GM23338 (cell line): ENCODE measurements at regions not wholly inside any gene's neighbourhood (a gene's known extent, or its start where the extent isn't known, plus 50 kb on each side); places are given as distances from the start of the nearest gene placed in this dataset.

ENCODE experiments used
- CREB1 ChIP-seq: fragments of 250-450 bp; sonication (Bioruptor Pico); IDR thresholded peaks from 2 replicates; pipeline ENCODE4 v1.5.0; 2020; ENCODE audit warnings: low read depth, mild to moderate bottlenecking, moderate library complexity
- CTCF ChIP-seq, 2 experiments: fragments of 200-600 bp in 1 of 2; sonication (generic) in 1 of 2; conservative IDR thresholded peaks; 2 replicates each; pipeline versions ENCODE4 v1.5.1 to v1.6.1; 2016 to 2017; ENCODE audit warnings: antibody characterized with exemption in 2 of 2, low read depth in 2 of 2, mild to moderate bottlenecking in 2 of 2, moderate library complexity in 1 of 2
- EZH2 ChIP-seq: fragments of 200-600 bp; sonication (generic); IDR thresholded peaks from one replicate; pipeline ENCODE4 v1.8.0; 2017; ENCODE audit warnings: antibody characterized with exemption, mild to moderate bottlenecking, low read depth; ENCODE audit not compliant: unreplicated experiment
- EZH2phosphoT487 ChIP-seq: fragments of 200-600 bp; sonication (generic); IDR thresholded peaks from one replicate; pipeline ENCODE4 v1.8.1; 2018; ENCODE audit warnings: antibody characterized with exemption; ENCODE audit not compliant: unreplicated experiment
- NANOG ChIP-seq: IDR thresholded peaks from 2 replicates; pipeline ENCODE4 v1.6.1; 2016; ENCODE audit warnings: antibody characterized with exemption, borderline replicate concordance
- POLR2AphosphoS5 ChIP-seq: IDR thresholded peaks from 2 replicates; pipeline ENCODE4 v1.6.1; 2016; ENCODE audit warnings: antibody characterized with exemption, low read depth
- REST ChIP-seq: IDR thresholded peaks from one replicate; pipeline ENCODE4 v1.6.1; 2018; ENCODE audit warnings: antibody characterized with exemption; ENCODE audit not compliant: unreplicated experiment
- STAT1 ChIP-seq: IDR thresholded peaks from one replicate; pipeline ENCODE4 v1.6.1; 2016; ENCODE audit warnings: antibody characterized with exemption; ENCODE audit not compliant: unreplicated experiment
- ZNF331 ChIP-seq: fragments of 250-450 bp; sonication (Bioruptor Pico); IDR thresholded peaks from 2 replicates; pipeline ENCODE4 v1.5.0; 2020; ENCODE audit warnings: low read depth, mild to moderate bottlenecking, moderate library complexity

GRCh38 chr1:60936163-60936562 is 146.2 kb upstream of the NFIA start:
- no peak for TF ChIP-seq CTCF (conservative IDR thresholded peaks at IDR 0.05; ENCODE audit: low read depth in 2 of 2)
- TF ChIP-seq REST, result no peak
- TF ChIP-seq EZH2phosphoT487, result no peak
- TF ChIP-seq STAT1, result no peak
- TF ChIP-seq EZH2, result no peak
- TF ChIP-seq POLR2AphosphoS5, result no peak
- no peak for TF ChIP-seq CREB1 (CRISPR knock-in tag)
- no peak for TF ChIP-seq NANOG
- TF ChIP-seq ZNF331 (CRISPR knock-in tag), result no peak
